Embryonic facial prominence (tissue), 1 donor: ENCODE measurements at regions not wholly inside any gene's neighbourhood (a gene's known extent, or its start where the extent isn't known, plus 50 kb on each side); places are given as distances from the start of the nearest gene placed in this dataset.
"Not testable (repeated sequence)": the region's sequence is repeated elsewhere in the genome, so short reads cannot be mapped to it uniquely, and the experiment has no call there.

ENCODE experiments used
- DNase-seq: peaks from one replicate; pipeline ENCODE4 v3.0.0-alpha.2; 2016; ENCODE audit errors: extremely low spot score

DNA sequence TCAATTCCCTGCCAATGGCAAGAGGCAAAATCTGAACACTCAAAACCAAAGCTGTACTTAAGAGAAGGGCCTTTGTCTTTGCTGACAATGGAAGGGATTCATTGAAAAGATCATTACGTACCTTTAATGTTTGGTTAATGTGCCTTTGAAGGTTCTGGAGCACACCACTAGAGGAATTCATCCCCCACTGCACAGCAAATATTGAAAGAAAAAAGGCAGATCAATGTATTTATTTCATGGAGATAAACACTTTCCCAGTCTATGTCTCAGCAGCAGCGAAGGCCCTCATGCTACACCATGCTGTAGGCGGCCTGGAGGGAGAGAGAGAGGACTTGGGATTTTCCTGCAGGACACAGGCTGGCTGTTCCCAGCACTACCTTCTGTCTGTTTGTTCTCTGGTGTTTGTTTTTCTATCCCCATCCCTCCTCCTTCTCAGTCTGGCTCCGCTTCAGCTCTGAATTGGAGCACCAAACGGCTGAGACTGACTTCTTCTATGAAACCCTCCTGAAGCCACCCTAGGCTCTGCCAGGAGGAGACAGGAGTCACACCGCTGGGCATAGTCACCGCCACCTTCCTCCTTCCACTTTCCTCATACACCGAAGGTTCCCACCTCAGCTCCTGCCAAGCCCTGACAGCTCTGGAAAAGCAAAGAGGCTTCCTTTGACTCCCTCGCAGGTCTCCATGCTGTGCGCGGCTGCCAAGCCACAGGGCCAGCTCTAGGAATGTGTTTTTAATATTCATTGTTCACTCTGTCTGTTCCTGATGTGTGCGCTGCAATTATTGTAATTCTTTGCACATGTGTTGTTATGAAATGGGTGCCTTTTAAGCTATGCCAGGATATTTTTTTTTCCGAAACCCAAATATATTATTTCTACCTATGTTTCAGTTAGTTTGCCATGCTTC lies 301.5 kb downstream of the FZD1 start:
- DNase-seq, result peak; percentile 80

GRCh38 chr7:91566402-91566732 lies 302.1 kb downstream of the FZD1 start:
- no peak for DNase-seq

- DNase-seq, result no peak
These were observed 303.1 kb downstream of the FZD1 start for GRCh38 chr7:91567081-91568012.

DNA sequence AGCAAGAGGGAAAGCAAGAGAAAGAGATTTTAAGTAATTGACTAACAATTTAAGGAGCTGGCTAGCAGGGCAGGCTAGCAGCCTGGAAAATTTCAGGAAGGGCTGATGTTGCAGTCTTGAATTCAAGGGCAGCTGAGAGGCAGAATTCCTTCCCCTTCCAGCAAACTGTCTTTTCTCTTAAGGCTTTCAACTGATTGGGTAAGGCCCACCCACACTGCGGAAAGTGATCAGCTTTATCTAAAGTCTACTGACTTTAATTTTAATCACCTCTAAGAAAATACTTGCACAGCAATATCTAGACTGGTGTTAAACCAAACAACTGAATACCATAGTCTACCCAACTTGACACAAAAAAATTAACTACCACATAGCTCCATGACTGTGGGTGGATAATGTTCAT lies 303.9 kb downstream of the FZD1 start:
- DNase-seq, result no peak

DNA sequence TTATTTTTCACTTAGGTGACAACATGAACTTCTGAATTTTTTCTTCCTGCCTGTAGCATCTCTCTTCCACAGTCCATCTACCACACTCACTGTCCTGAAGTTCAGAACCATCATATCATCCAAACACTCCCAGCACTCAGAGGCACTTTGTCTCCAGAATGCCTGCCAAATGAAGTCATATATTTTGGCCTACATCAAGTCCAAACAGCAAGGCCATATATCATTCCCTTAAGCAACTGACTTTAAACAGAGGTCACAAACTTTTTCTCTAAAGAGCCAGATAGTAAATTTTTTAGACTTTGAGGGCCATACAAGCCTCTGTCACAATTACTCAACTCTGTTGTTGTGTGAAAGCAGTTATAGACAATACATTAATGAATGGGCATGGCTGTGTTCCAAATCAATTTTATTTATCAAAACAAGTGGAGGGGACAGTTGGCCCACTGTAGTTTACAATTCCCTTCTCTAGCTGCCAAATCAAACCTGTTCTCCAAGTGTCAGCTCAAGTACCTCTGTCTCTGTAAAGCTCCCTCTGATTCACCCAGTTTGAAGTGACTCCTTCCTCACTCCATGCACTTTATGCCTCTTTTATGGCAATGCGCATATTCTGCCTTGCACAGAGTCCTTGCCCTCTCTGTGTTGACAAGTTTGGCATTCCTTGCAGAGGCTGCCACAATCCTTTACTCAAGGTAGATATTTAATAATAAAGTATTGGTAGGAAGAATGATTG lies 305.7 kb downstream of the FZD1 start:
- no peak for DNase-seq

- DNase-seq, result no peak
These were observed 306.3 kb downstream of the FZD1 start for GRCh38 chr7:91570560-91570959.

- DNase-seq, result peak; percentile 4
These were observed 307.4 kb downstream of the FZD1 start for GRCh38 chr7:91571601-91572000.

DNA sequence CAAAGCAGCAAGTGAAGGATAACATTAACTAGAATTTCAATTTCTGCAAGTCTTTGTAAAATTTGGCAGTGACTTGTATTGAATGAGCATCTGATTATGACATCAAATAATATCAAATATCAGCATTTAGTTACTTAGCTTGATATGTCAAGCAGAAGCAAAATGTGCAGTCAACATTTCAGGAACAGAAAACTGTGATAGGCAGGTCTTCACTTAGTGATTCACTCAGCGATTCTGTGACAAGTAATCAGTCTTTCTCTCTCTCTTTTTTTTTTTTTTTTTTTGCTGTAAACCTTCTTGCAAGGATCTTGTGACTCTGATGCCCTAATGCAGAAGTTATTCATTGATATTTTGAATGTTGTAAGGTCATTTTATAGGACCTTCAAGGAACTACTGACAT lies 307.1 kb downstream of the MTERF1 start:
- DNase-seq, result no peak

- DNase-seq, result not testable (repeated sequence)
These were observed 304.0 kb downstream of the MTERF1 start for GRCh38 chr7:91576459-91576858.

DNA sequence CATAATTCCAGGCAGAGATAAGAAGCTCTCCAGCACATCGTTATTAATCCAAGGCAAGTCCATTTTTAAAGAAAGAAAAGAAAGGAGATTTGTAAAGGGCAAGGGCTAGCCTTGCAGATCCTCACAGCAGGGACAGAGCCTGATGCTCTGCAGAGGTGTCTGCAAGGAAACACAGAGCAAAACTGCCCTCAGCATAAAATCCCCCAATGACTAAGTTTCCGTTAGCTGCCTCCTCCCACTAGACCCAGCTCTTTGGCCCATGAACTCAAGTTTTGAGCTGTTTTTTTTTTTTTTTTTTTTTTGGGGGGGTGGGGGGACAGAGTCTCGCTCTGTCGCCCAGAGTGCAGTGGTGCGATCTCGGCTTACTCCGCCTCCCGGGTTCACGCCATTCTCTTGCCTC lies 300.7 kb downstream of the MTERF1 start:
- DNase-seq, result no peak

GRCh38 chr7:91582799-91583477 lies 297.6 kb downstream of the MTERF1 start:
- DNase-seq, result no peak

- DNase-seq, result peak; percentile 5
These were observed 284.2 kb downstream of the MTERF1 start for GRCh38 chr7:91596287-91596686.

GRCh38 chr7:91598791-91599190 lies 281.7 kb downstream of the MTERF1 start:
- DNase-seq, result peak; percentile 5

GRCh38 chr7:91600112-91600511 lies 280.4 kb downstream of the MTERF1 start:
- no peak for DNase-seq

GRCh38 chr7:91603707-91604106 lies 276.8 kb downstream of the MTERF1 start:
- DNase-seq, result no peak

GRCh38 chr7:91608606-91609005 lies 271.9 kb downstream of the MTERF1 start:
- DNase-seq, result no peak

DNA sequence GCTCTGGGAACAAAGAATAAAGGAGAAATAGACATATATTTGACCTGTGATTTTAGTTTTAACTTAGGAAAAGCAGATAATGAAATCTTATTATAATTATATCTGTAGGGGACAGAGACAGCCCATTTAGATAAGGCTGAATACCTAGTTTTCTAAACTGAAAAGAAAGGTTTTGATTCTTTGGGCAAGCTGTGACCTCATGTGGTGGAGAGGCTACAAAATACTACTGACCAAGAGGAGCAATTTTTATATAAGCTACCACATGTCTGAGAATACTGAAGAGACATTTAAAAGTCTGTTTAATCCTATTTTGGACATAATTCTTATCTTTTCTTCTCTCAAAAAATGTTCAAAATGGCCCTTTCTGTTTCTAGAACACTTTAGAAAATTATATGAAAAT lies 271.0 kb downstream of the MTERF1 start:
- no peak for DNase-seq

DNA sequence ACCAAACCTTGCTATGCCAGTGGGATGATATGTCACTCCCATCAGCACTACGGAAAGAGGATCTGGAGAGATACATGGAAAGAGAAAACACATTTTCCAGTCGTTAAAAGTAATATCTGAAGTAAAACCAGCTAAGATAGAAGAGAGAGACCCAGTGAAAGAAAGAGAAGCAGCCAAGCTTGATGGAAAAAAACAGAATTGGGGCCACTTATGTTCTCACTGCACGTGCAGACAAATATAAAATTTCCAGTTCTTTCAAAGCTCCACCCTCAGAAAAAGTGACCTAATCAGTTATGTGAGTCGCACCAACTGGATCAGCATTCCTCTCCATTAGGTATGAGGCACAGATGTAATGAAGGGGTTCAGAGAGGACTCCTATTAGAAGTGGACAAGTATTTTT lies 266.1 kb downstream of the MTERF1 start:
- DNase-seq, result no peak

- DNase-seq, result no peak
These were observed 261.4 kb downstream of the MTERF1 start for GRCh38 chr7:91618776-91619765.

DNA sequence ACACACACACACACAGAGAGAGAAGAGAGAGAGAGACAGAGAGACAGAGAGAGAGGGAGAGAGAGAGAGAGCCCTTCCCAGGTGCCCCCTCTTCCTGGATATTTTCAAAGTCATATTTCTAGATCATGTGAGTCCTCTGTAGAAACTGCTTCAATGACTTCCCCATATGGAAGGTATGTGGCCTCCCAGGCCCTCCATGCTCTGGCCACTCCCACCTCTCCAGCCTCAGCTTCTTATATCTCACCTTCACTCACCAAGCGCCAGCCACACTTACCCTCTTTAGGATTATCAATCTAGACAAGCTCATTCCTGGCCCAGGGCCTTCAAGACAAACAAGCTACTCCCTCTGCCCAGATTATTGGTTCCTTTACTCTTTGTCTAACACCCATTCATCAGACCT lies 259.7 kb downstream of the MTERF1 start:
- DNase-seq, result no peak
